ENCODE measurements at regions not wholly inside any gene's neighbourhood (a gene's known extent, or its start where the extent isn't known, plus 50 kb on each side); places are given as distances from the start of the nearest gene placed in this dataset.

- Histone ChIP-seq H3K4me1 (ENCODE audit: control insufficient read depth, insufficient read depth, low read length) (no peaks in the 10 kb centered on the region), H3K36me3 (ENCODE audit: control insufficient read depth in 2 of 2, insufficient read depth in 2 of 2, low read length in 2 of 2) (no peaks in the 10 kb centered on the region), H3K27ac (ENCODE audit: low read length) (no peak overlapping the region), H3K9me3 (ENCODE audit: control insufficient read depth in 2 of 2, low read length in 2 of 2) (no peaks in the 10 kb centered on the region), H3K27me3 (ENCODE audit: control insufficient read depth in 1 of 2, insufficient read depth in 2 of 2, low read length in 2 of 2) (no peaks in the 10 kb centered on the region), H3K4me3 (ENCODE audit: low read length in 2 of 2) (no peak overlapping the region), H3K9ac (ENCODE audit: low read length in 2 of 2) (no peak overlapping the region)
Observed at GRCh38 chr13:47188802-47189201, 291.9 kb upstream of the HTR2A start.

DNA sequence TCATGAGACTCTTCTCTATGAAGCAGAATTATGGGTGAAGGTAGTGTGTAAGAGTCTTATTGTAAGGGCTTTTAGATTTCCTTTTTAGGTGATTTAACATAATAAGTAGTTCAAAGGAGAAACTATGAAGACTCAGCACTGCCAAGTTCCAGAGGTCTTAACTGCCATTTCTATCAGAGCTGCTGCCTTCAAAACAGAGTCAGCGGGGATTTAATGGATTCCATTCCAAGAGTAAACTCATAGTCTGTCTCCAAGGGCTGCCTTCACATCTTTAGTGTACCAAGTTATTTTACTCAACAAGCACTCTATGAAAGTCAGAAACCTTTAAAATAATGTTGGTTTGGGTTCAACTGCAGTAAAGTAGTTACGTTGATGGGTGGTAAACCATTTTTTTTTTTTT is 289.6 kb upstream of the HTR2A start:
- Histone ChIP-seq H3K9me3 (ENCODE audit: control insufficient read depth in 2 of 2, low read length in 2 of 2) (no peaks in the 10 kb centered on the region), H3K27ac (ENCODE audit: low read length) (no peak overlapping the region), H3K4me3 (ENCODE audit: low read length in 2 of 2) (no peak overlapping the region), H3K27me3 (ENCODE audit: control insufficient read depth in 1 of 2, insufficient read depth in 2 of 2, low read length in 2 of 2) (no peaks in the 10 kb centered on the region), H3K9ac (ENCODE audit: low read length in 2 of 2) (no peak overlapping the region), H3K36me3 (ENCODE audit: control insufficient read depth in 2 of 2, insufficient read depth in 2 of 2, low read length in 2 of 2) (no peaks in the 10 kb centered on the region), H3K4me1 (ENCODE audit: control insufficient read depth, insufficient read depth, low read length) (no peaks in the 10 kb centered on the region)

DNA sequence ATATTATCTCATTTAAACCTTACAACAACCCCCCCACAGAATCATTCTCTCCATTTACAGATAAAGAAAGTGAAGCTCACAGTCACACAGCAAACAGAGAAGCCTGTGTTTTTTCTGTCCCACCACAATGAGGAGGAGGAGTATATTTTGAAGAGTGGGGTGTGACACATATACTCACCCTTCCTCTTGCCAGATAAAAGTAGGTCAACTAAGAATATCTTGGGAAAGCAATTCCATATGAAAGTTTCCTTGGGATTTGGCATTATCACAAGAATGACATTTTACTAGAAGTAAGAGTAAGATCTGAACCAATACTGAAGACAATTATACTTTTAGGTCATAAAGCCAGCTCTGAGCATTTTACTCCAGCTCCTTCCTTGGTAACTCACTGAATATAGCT is 287.5 kb upstream of the HTR2A start:
- no peak overlapping the region for H3K4me3 ChIP-seq (ENCODE audit: low read length in 2 of 2)
- no peaks in the 10 kb centered on the region for H3K36me3 ChIP-seq (ENCODE audit: control insufficient read depth in 2 of 2, insufficient read depth in 2 of 2, low read length in 2 of 2)
- no peak overlapping the region for H3K9ac ChIP-seq (ENCODE audit: low read length in 2 of 2)
- H3K4me1 ChIP-seq (ENCODE audit: control insufficient read depth, insufficient read depth, low read length): no peaks in the 10 kb centered on the region
- H3K27me3 ChIP-seq (ENCODE audit: control insufficient read depth in 1 of 2, insufficient read depth in 2 of 2, low read length in 2 of 2): no peaks in the 10 kb centered on the region
- H3K27ac ChIP-seq (ENCODE audit: low read length): no peak overlapping the region
- H3K9me3 ChIP-seq (ENCODE audit: control insufficient read depth in 2 of 2, low read length in 2 of 2): no peaks in the 10 kb centered on the region

DNA sequence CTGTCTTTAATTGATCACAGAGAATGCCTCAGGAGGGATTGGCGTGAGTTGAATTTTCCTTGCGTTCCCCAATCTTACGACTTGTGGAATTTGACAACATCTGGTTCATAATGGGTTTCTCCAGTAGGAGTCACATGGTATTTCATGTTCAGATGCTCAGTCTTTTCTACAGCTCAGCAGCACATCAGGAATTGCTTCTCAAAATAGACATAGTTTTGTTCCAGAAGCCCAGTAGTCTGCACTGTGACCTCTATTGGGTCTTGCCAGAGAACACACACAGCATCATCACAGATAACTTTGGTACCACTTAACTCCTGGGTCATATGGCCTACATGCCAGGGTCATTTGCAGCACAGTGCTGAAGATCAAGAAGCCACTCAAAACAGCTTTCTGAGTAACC is 282.5 kb upstream of the HTR2A start:
- no peaks in the 10 kb centered on the region for H3K4me1 ChIP-seq (ENCODE audit: control insufficient read depth, insufficient read depth, low read length)
- H3K27me3 ChIP-seq (ENCODE audit: control insufficient read depth in 1 of 2, insufficient read depth in 2 of 2, low read length in 2 of 2): no peaks in the 10 kb centered on the region
- no peaks in the 10 kb centered on the region for H3K9me3 ChIP-seq (ENCODE audit: control insufficient read depth in 2 of 2, low read length in 2 of 2)
- H3K4me3 ChIP-seq (ENCODE audit: low read length in 2 of 2): no peak overlapping the region
- no peak overlapping the region for H3K27ac ChIP-seq (ENCODE audit: low read length)
- no peaks in the 10 kb centered on the region for H3K36me3 ChIP-seq (ENCODE audit: control insufficient read depth in 2 of 2, insufficient read depth in 2 of 2, low read length in 2 of 2)
- no peak overlapping the region for H3K9ac ChIP-seq (ENCODE audit: low read length in 2 of 2)

DNA sequence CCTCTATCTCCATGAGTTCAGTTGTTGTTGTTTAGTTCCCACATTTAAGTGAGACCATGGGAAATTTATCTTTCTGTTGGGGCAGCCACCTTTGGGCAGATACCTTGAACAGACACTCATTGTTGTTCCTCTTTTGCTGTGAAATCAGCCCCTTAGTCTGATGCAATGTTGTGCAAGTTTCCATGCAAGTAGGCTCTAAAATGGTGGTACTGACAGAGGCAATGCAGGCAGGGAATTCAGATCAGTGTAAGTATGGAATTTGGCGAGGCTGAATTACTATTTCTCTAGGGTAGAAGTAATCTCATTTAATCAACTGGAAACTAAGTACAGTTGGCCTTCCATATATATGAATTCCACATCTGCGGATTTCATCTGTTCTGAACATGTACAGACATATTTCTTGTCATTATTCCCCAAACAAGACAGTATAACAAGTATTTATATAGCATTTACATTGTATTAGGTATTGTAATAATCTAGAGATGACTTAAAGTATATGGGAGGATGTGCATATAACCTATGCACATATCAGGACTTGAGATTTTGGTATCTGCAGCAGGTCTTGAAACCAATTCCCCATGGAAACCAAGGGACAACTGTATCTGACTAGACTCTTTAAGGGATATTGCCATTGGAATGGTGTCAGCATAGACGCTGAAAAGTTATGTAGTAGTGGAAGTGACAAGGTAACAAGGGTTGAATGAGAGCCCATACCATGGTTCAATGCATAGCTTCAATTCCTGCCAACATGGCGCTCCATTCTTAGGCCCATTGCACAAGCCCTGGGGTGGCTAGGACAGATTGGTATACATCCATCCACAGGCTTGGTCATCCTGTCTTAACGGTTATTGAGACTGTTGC is 281.5 kb upstream of the HTR2A start:
- no peak overlapping the region for H3K9ac ChIP-seq (ENCODE audit: low read length in 2 of 2)
- H3K4me1 ChIP-seq (ENCODE audit: control insufficient read depth, insufficient read depth, low read length): no peaks in the 10 kb centered on the region
- no peak overlapping the region for H3K27ac ChIP-seq (ENCODE audit: low read length)
- no peaks in the 10 kb centered on the region for H3K9me3 ChIP-seq (ENCODE audit: control insufficient read depth in 2 of 2, low read length in 2 of 2)
- no peaks in the 10 kb centered on the region for H3K36me3 ChIP-seq (ENCODE audit: control insufficient read depth in 2 of 2, insufficient read depth in 2 of 2, low read length in 2 of 2)
- no peak overlapping the region for H3K4me3 ChIP-seq (ENCODE audit: low read length in 2 of 2)
- H3K27me3 ChIP-seq (ENCODE audit: control insufficient read depth in 1 of 2, insufficient read depth in 2 of 2, low read length in 2 of 2): no peaks in the 10 kb centered on the region

DNA sequence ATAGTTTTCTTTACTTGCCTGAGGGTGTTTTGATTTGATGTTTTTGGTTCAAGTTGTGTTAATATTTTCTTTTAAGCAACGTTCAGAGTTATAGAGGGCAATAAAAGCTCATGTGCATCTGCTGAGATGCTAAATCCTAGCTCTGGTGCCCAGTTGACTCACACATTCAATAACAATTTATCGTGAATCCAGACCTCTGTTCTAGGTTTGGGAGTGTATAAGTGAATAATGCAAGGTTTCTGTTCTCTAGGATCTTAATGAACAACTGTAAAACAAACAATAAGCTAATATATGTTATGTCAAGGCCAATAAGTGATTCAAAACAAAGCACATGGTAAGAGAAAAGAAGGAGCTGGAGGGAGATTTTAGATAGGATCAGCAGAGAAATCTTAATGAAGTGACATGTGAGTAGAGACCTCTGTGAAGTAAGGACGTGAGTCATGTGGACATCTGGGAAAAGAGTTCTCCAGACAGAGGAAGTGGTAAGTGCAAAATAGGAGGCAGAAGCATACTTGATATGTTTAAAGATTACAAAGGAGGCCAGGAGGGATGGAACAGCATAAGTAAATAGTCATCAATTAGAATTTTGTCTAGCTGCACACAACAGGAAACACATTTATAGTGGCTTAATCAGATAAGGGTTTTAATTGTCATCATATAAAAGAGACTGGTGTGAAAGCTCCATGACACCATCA is 278.5 kb upstream of the HTR2A start:
- H3K4me3 ChIP-seq (ENCODE audit: low read length in 2 of 2): no peak overlapping the region
- no peaks in the 10 kb centered on the region for H3K9me3 ChIP-seq (ENCODE audit: control insufficient read depth in 2 of 2, low read length in 2 of 2)
- H3K36me3 ChIP-seq (ENCODE audit: control insufficient read depth in 2 of 2, insufficient read depth in 2 of 2, low read length in 2 of 2): no peaks in the 10 kb centered on the region
- no peak overlapping the region for H3K9ac ChIP-seq (ENCODE audit: low read length in 2 of 2)
- H3K27ac ChIP-seq (ENCODE audit: low read length): no peak overlapping the region
- H3K27me3 ChIP-seq (ENCODE audit: control insufficient read depth in 1 of 2, insufficient read depth in 2 of 2, low read length in 2 of 2): no peaks in the 10 kb centered on the region
- H3K4me1 ChIP-seq (ENCODE audit: control insufficient read depth, insufficient read depth, low read length): no peaks in the 10 kb centered on the region

DNA sequence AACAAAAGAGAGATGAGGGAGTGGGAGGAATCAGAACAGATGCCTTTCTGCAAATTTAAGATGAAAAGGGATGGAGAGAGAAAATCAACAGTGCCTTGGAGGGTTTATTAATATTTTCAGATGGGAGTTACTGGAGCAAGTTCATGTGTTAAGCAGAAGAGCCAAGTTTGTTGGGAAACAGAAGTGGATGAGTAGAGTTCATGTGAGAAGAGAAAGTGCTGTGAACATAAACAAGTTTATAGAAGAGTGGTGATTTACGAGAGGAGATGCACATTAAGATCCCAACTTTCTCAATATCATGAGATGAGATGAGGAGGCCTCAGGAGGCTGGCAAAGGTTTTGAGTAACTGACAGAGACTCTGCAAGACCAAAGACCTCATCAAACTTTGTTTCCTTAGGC is 274.1 kb upstream of the HTR2A start:
- no peak overlapping the region for H3K27ac ChIP-seq (ENCODE audit: low read length)
- H3K4me1 ChIP-seq (ENCODE audit: control insufficient read depth, insufficient read depth, low read length): no peaks in the 10 kb centered on the region
- H3K9me3 ChIP-seq (ENCODE audit: control insufficient read depth in 2 of 2, low read length in 2 of 2): no peaks in the 10 kb centered on the region
- no peak overlapping the region for H3K4me3 ChIP-seq (ENCODE audit: low read length in 2 of 2)
- H3K36me3 ChIP-seq (ENCODE audit: control insufficient read depth in 2 of 2, insufficient read depth in 2 of 2, low read length in 2 of 2): no peaks in the 10 kb centered on the region
- no peak overlapping the region for H3K9ac ChIP-seq (ENCODE audit: low read length in 2 of 2)
- H3K27me3 ChIP-seq (ENCODE audit: control insufficient read depth in 1 of 2, insufficient read depth in 2 of 2, low read length in 2 of 2): no peaks in the 10 kb centered on the region

GRCh38 chr13:47168618-47169017 is 271.8 kb upstream of the HTR2A start:
- Histone ChIP-seq H3K9ac (ENCODE audit: low read length in 2 of 2) (no peak overlapping the region), H3K4me3 (ENCODE audit: low read length in 2 of 2) (no peak overlapping the region), H3K9me3 (ENCODE audit: control insufficient read depth in 2 of 2, low read length in 2 of 2) (no peaks in the 10 kb centered on the region), H3K27me3 (ENCODE audit: control insufficient read depth in 1 of 2, insufficient read depth in 2 of 2, low read length in 2 of 2) (no peaks in the 10 kb centered on the region), H3K27ac (ENCODE audit: low read length) (no peak overlapping the region), H3K36me3 (ENCODE audit: control insufficient read depth in 2 of 2, insufficient read depth in 2 of 2, low read length in 2 of 2) (no peaks in the 10 kb centered on the region), H3K4me1 (ENCODE audit: control insufficient read depth, insufficient read depth, low read length) (no peaks in the 10 kb centered on the region)

DNA sequence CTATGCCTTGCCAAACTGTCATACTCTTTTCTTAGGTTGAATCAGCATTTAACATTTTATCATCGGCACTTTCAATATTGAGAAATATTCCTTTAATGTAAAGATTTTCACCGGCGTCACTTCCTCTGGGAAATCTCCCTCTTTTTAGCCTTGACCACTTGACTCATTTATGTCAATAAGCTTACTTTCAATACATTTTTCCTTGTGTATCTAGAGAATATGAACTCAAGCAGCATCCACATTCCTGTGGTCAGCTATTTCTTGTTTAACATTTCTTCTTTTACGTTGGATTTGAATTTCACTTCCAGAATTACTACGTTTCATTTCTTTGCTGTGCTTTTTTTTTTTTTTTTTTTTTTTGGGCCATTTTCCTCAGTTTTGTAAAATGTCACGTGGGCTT is 271.2 kb upstream of the HTR2A start:
- no peak overlapping the region for H3K9ac ChIP-seq (ENCODE audit: low read length in 2 of 2)
- no peaks in the 10 kb centered on the region for H3K4me1 ChIP-seq (ENCODE audit: control insufficient read depth, insufficient read depth, low read length)
- no peak overlapping the region for H3K27ac ChIP-seq (ENCODE audit: low read length)
- H3K27me3 ChIP-seq (ENCODE audit: control insufficient read depth in 1 of 2, insufficient read depth in 2 of 2, low read length in 2 of 2): no peaks in the 10 kb centered on the region
- H3K9me3 ChIP-seq (ENCODE audit: control insufficient read depth in 2 of 2, low read length in 2 of 2): no peaks in the 10 kb centered on the region
- no peak overlapping the region for H3K4me3 ChIP-seq (ENCODE audit: low read length in 2 of 2)
- no peaks in the 10 kb centered on the region for H3K36me3 ChIP-seq (ENCODE audit: control insufficient read depth in 2 of 2, insufficient read depth in 2 of 2, low read length in 2 of 2)

DNA sequence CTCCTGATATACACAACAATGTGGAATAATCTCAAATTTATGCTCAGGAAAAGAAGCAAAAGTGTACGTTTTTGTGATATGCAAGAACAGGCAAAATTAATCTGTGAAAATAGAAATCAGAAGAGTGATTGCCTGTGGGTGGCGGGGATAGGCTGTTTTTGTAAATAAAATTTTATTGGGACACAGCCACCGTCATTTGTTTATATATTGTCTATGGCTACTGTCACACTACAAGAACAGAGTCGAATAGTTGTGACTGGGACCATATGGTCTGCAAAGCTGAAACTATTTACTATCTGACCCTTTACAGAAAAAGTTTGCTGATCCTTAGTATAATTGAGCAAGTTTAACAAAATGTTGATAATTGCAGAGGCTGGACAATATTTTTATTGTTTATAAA is 269.5 kb upstream of the HTR2A start:
- no peak overlapping the region for H3K9ac ChIP-seq (ENCODE audit: low read length in 2 of 2)
- H3K4me1 ChIP-seq (ENCODE audit: control insufficient read depth, insufficient read depth, low read length): no peaks in the 10 kb centered on the region
- no peaks in the 10 kb centered on the region for H3K9me3 ChIP-seq (ENCODE audit: control insufficient read depth in 2 of 2, low read length in 2 of 2)
- H3K27me3 ChIP-seq (ENCODE audit: control insufficient read depth in 1 of 2, insufficient read depth in 2 of 2, low read length in 2 of 2): no peaks in the 10 kb centered on the region
- no peak overlapping the region for H3K4me3 ChIP-seq (ENCODE audit: low read length in 2 of 2)
- H3K27ac ChIP-seq (ENCODE audit: low read length): no peak overlapping the region
- H3K36me3 ChIP-seq (ENCODE audit: control insufficient read depth in 2 of 2, insufficient read depth in 2 of 2, low read length in 2 of 2): no peaks in the 10 kb centered on the region
